Mesodermal cell (in vitro differentiated cells): ENCODE measurements at regions not wholly inside any gene's neighbourhood (a gene's known extent, or its start where the extent isn't known, plus 50 kb on each side); places are given as distances from the start of the nearest gene placed in this dataset.
A peak's percentile ranks its signal among the peaks of the same experiment; 100 is the strongest.

Experiments
- H3K27ac ChIP-seq: 2 replicates; pipeline ENCODE4 v1.7.0; 2013; ENCODE audit warnings: mild to moderate bottlenecking, low read depth, low read length, moderate library complexity; ENCODE audit not compliant: severe bottlenecking
- H3K36me3 ChIP-seq: 2 replicates; pipeline ENCODE4 v1.7.1; 2013; ENCODE audit warnings: mild to moderate bottlenecking, low read length, moderate library complexity; ENCODE audit not compliant: control insufficient read depth, insufficient read depth
- H3K4me1 ChIP-seq: one replicate; pipeline ENCODE4 v1.7.1; 2013; ENCODE audit warnings: mild to moderate bottlenecking, low read length; ENCODE audit not compliant: insufficient read depth, control insufficient read depth, poor library complexity, severe bottlenecking
- H3K4me3 ChIP-seq: 2 replicates; pipeline ENCODE4 v1.7.0; 2013; ENCODE audit warnings: low read length, control low read depth, mild to moderate bottlenecking; ENCODE audit not compliant: insufficient read depth, poor library complexity, severe bottlenecking; ENCODE audit errors: extremely low read depth
- H3K9me3 ChIP-seq: 2 replicates; pipeline ENCODE4 v1.7.1; 2013; ENCODE audit warnings: mild to moderate bottlenecking, low read length, moderate library complexity; ENCODE audit not compliant: control insufficient read depth
- WGBS, 2 experiments: methylation state at CpG; one replicate each; pipeline ENCODE4 v1.1.5; 2013; ENCODE audit warnings: missing lambda C conversion rate in 2 of 2; ENCODE audit not compliant: insufficient coverage in 2 of 2; 5-methylcytosine and 5-hydroxymethylcytosine counted together

- WGBS, 2 experiments, result 80 to 88% methylated on average over 10 to 12 of the region's 21 CpGs
- H3K4me3 ChIP-seq, result no peak overlapping the region
- H3K4me1 ChIP-seq, result no peaks in the 10 kb centered on the region
- no peaks in the 10 kb centered on the region for H3K36me3 ChIP-seq
- H3K27ac ChIP-seq, result no peak overlapping the region
- H3K9me3 ChIP-seq, result no peaks in the 10 kb centered on the region
Observed at GRCh38 chr2:16226943-16227664, 286.8 kb downstream of the MYCN start.

- Histone ChIP-seq H3K4me1 (no peaks in the 10 kb centered on the region), H3K36me3 (no peaks in the 10 kb centered on the region), H3K9me3 (no peaks in the 10 kb centered on the region), H3K27ac (no peak overlapping the region), H3K4me3 (no peak overlapping the region)
- WGBS, 2 experiments, result 60 to 92% methylated on average over 2 of the region's 3 CpGs
Observed at GRCh38 chr2:16226381-16226780, 286.0 kb downstream of the MYCN start.

GRCh38 chr2:16225545-16225944 is 285.2 kb downstream of the MYCN start:
- H3K36me3 ChIP-seq, result no peaks in the 10 kb centered on the region
- no peaks in the 10 kb centered on the region for H3K4me1 ChIP-seq
- no peaks in the 10 kb centered on the region for H3K9me3 ChIP-seq
- 94% methylated on average over 4 of the region's 4 CpGs for WGBS, 2 experiments
- no peak overlapping the region for H3K4me3 ChIP-seq
- H3K27ac ChIP-seq, result no peak overlapping the region

- no peaks in the 10 kb centered on the region for H3K4me1 ChIP-seq
- no peak overlapping the region for H3K4me3 ChIP-seq
- no peaks in the 10 kb centered on the region for H3K36me3 ChIP-seq
- H3K9me3 ChIP-seq, result no peaks in the 10 kb centered on the region
- 84 to 87% methylated on average over 4 to 5 of the region's 6 CpGs for WGBS, 2 experiments
- no peak overlapping the region for H3K27ac ChIP-seq
Observed at GRCh38 chr2:16225071-16225470, 284.7 kb downstream of the MYCN start.

GRCh38 chr2:16224298-16225045 is 284.1 kb downstream of the MYCN start:
- H3K27ac ChIP-seq, result peak overlapping the region; percentile 12
- 85% methylated on average over 8 to 11 of the region's 14 CpGs for WGBS, 2 experiments

GRCh38 chr2:16223841-16224177 is 283.5 kb downstream of the MYCN start:
- H3K36me3 ChIP-seq, result no peaks in the 10 kb centered on the region
- H3K27ac ChIP-seq, result peak overlapping the region; percentile 12
- no peak overlapping the region for H3K4me3 ChIP-seq
- no peaks in the 10 kb centered on the region for H3K4me1 ChIP-seq
- WGBS, 2 experiments, result 80 to 83% methylated on average over 2 of the region's 3 CpGs
- no peaks in the 10 kb centered on the region for H3K9me3 ChIP-seq

More at GRCh38 chr2:16224298-16225045, 284.1 kb downstream of the MYCN start:
- Histone ChIP-seq H3K36me3 (no peaks in the 10 kb centered on the region), H3K4me3 (no peak overlapping the region), H3K9me3 (no peaks in the 10 kb centered on the region), H3K4me1 (no peaks in the 10 kb centered on the region)

- H3K36me3 ChIP-seq, result no peaks in the 10 kb centered on the region
- no peaks in the 10 kb centered on the region for H3K9me3 ChIP-seq
- H3K27ac ChIP-seq, result peak overlapping the region; percentile 12
- H3K4me1 ChIP-seq, result no peaks in the 10 kb centered on the region
- H3K4me3 ChIP-seq, result no peak overlapping the region
- 53 to 67% methylated on average over 8 to 9 of the region's 13 CpGs for WGBS, 2 experiments
Observed at GRCh38 chr2:16223161-16223840, 283.0 kb downstream of the MYCN start.

GRCh38 chr2:16222326-16222725 is 282.0 kb downstream of the MYCN start:
- Histone ChIP-seq H3K4me3 (no peak overlapping the region), H3K27ac (no peak overlapping the region), H3K36me3 (no peaks in the 10 kb centered on the region), H3K4me1 (no peaks in the 10 kb centered on the region), H3K9me3 (no peaks in the 10 kb centered on the region)
- WGBS, 2 experiments, result 96 to 100% methylated on average over 2 of the region's 2 CpGs

GRCh38 chr2:16221461-16222010 is 281.2 kb downstream of the MYCN start:
- Histone ChIP-seq H3K4me3 (no peak overlapping the region), H3K4me1 (no peaks in the 10 kb centered on the region), H3K36me3 (no peaks in the 10 kb centered on the region), H3K9me3 (no peaks in the 10 kb centered on the region), H3K27ac (no peak overlapping the region)
- 79 to 82% methylated on average over 7 of the region's 7 CpGs for WGBS, 2 experiments

- no peaks in the 10 kb centered on the region for H3K36me3 ChIP-seq
- no peaks in the 10 kb centered on the region for H3K4me1 ChIP-seq
- H3K9me3 ChIP-seq, result no peaks in the 10 kb centered on the region
- H3K4me3 ChIP-seq, result no peak overlapping the region
- 87 to 88% methylated on average over 6 to 8 of the region's 9 CpGs for WGBS, 2 experiments
- no peak overlapping the region for H3K27ac ChIP-seq
Observed at GRCh38 chr2:16219292-16219975, 279.1 kb downstream of the MYCN start.
